ENCODE measurements at regions not wholly inside any gene's neighbourhood (a gene's known extent, or its start where the extent isn't known, plus 50 kb on each side); places are given as distances from the start of the nearest gene placed in this dataset.
"Not testable (repeated sequence)": the region's sequence is repeated elsewhere in the genome, so short reads cannot be mapped to it uniquely, and the experiment has no call there.

DNA sequence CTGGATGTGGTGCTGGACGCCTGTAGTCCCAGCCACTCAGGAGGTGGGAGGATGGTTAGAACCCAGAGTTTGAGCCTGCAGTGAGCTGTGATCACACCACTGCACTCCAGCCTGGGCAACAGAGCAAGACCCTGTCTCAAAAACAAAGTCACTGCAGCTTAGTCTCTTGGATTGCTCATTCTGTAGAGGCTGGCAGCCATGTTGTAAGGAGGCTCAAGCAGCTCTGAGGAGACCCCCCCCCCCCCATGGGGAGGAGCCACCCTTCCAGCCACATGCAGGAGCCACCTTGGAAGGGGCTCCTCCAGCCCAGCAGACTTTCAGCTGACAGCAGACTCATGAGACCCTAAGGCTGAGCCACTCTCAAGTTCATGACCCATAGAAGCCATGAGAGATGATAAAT is 68.4 kb downstream of the FOXL3 start:
- WGBS = 93% methylated on average over 1 of the region's 1 CpG
- no peaks in the 10 kb centered on the region for H3K9me3 ChIP-seq (ENCODE audit: control insufficient read depth, low read length)
- intact Hi-C loops (cut with DNase I) = no loop called here
- H3K4me3 ChIP-seq (ENCODE audit: low read length) = no peak overlapping the region
- ATAC-seq = no peak
- peak in 1 of 3 donors; percentile 10 for DNase-seq
- H3K27me3 ChIP-seq (ENCODE audit: control insufficient read depth, insufficient read depth) = no peaks in the 10 kb centered on the region
- H3K4me1 ChIP-seq (ENCODE audit: control insufficient read depth, insufficient read depth, low read length) = no peaks in the 10 kb centered on the region
- no peak overlapping the region for H3K27ac ChIP-seq (ENCODE audit: low read length)

DNA sequence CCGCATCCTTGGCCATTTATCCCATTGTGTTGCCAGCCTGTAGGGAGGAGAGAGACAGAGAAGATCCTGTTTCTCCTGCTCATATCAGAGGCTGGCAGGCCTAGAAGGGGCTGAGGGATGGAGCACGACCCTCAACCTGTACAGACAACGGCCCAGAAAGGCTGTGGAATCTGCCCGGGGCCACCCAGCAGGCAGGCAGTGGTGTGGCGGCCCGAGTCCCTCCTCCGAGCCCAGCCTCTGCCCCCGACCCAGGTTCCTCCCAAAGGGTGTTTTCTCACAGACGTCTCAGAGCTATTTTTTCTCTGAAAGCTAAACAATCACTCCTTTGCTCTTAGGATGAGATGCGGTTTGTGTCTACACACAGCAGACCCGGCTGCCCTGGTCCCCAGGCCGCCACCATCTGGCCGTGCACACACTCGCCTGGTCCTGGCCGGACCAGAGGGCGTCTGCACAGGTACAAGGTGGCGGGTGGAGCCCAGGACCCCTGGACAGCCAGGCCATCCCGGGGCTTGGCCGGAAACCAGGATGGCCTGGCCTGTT is 69.3 kb downstream of the FOXL3 start:
- 81% methylated on average over 19 of the region's 19 CpGs for WGBS
- no peaks in the 10 kb centered on the region for H3K27me3 ChIP-seq (ENCODE audit: control insufficient read depth, insufficient read depth)
- ATAC-seq = no peak

DNA sequence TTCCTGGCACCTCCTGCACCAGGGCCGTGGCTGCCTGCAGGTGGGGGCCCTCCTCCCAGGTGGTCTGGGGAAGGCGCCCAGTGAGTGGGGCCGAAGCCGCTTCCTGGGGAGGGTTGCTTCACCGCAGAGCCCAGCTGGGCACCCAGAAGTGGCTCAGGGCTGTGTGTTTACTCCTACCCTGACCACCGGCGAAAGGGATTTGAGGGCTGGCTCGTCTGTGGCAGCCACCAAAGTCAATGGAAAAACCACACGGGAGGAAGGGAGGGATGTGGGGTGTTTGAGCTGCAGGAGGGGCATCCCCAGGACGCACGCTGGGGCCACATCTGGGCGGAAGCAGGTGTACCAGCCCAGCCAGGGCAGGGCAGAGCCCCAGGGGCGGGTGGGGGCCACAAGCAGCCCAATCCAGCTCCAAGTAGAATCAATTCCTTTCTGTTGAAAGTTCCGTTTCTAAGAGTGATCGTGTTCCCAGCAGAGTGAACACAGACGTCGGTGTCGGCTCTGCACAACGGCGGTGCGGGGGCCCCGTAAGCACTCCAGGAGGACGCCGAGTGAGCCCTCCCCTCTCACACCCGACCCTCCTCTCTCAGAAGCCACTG is 69.9 kb downstream of the FOXL3 start:
- WGBS = 67% methylated on average over 25 of the region's 25 CpGs
- Histone ChIP-seq H3K4me1 (ENCODE audit: control insufficient read depth, insufficient read depth, low read length) (no peaks in the 10 kb centered on the region), H3K4me3 (ENCODE audit: low read length) (no peak overlapping the region), H3K27me3 (ENCODE audit: control insufficient read depth, insufficient read depth) (no peaks in the 10 kb centered on the region), H3K9me3 (ENCODE audit: control insufficient read depth, low read length) (no peaks in the 10 kb centered on the region), H3K27ac (ENCODE audit: low read length) (no peak overlapping the region)
- ATAC-seq (peak in 1 of 2 donors; percentile 25), DNase-seq (peak; percentile 5 to 28 (median 18))
- intact Hi-C loops (cut with DNase I) = no loop called here

More for the DNA sequence above, 69.3 kb downstream of the FOXL3 start:
- intact Hi-C loops (cut with DNase I) = no loop called here
- H3K9me3 ChIP-seq (ENCODE audit: control insufficient read depth, low read length) = no peaks in the 10 kb centered on the region
- no peak overlapping the region for H3K27ac ChIP-seq (ENCODE audit: low read length)
- no peaks in the 10 kb centered on the region for H3K4me1 ChIP-seq (ENCODE audit: control insufficient read depth, insufficient read depth, low read length)
- DNase-seq = peak; percentile 3 to 40 (median 37)
- H3K4me3 ChIP-seq (ENCODE audit: low read length) = no peak overlapping the region

DNA sequence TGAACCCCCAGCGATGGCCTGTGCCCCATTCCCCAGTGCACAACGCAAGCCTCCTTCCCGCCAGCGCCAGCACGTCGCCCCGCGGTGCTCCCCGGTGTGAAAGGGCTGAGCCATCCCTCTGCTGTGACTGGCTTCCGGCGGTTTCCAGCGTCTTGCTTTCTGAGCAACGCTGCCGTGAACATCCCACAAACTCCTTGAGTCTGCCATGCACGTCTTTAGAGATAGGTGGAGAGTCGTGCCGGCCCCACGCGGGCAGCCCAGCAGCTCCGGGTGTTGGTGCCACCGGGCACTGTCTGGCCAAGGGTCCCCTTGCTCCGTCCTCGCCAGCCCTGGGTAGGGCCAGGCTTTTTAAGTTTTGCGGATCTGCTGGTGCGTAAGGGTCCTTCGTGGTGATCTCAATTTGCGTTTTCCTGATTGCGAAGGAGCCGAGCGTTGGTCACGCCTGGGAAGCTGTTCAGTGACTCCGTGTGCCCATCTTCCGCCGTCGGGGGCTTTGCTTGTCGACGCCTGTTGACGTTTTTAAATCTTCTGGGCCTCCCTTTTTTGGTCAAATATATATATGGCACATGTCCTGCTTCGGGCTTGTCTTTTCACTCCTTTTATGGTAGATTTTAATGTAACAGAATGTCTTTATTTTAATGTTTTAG is 70.6 kb downstream of the FOXL3 start:
- Histone ChIP-seq H3K27me3 (ENCODE audit: control insufficient read depth, insufficient read depth) (no peaks in the 10 kb centered on the region), H3K9me3 (ENCODE audit: control insufficient read depth, low read length) (no peaks in the 10 kb centered on the region), H3K27ac (ENCODE audit: low read length) (no peak overlapping the region), H3K4me3 (ENCODE audit: low read length) (no peak overlapping the region), H3K4me1 (ENCODE audit: control insufficient read depth, insufficient read depth, low read length) (no peaks in the 10 kb centered on the region)
- intact Hi-C loops (cut with DNase I) = no loop called here
- peak; percentile 2 to 45 (median 23) for DNase-seq
- no peak for ATAC-seq
- 82% methylated on average over 39 of the region's 39 CpGs for WGBS

DNA sequence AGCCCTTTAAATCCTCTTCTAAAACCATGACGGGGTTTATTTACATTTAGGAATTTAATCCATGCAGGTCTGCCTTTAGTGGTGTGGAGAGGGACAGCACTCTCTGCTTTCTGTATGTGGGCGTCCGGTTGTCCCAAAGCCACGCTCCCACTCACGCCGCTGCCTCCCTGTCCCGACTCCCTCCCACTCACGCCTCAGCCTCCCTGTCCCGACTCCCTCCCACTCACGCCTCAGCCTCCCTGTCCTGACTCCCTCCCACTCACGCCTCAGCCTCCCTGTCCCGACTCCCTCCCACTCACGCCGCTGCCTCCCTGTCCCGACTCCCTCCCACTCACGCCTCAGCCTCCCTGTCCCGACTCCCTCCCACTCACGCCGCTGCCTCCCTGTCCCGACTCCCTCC is 71.2 kb downstream of the FOXL3 start:
- intact Hi-C loops (cut with DNase I) = not testable (repeated sequence)

DNA sequence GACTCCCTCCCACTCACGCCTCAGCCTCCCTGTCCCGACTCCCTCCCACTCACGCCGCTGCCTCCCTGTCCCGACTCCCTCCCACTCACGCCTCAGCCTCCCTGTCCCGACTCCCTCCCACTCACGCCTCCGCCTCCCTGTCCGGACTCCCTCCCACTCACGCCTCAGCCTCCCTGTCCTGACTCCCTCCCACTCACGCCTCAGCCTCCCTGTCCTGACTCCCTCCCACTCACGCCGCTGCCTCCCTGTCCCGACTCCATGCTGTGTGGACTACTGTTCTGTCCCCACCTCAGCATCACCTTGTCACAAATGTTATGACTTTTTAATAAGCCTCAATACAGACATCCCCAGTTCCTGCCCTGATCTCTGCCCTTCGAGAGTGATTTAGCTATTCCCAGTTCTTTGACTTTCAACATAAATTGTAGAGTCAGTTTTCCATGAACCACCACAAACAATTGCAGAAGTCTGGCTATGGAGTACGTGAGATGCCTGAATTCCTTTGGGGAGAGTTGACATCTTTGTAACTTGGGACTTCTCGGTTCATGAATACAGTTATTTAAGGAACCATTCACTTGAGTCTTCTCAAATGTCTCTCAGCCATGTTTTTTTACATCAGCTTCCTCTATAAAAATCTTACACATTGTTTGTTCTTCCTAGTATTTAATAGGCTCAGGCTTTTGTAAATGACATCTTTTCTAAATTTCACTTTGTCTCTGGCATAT is 71.9 kb downstream of the FOXL3 start:
- H3K4me1 ChIP-seq (ENCODE audit: control insufficient read depth, insufficient read depth, low read length) = no peaks in the 10 kb centered on the region
- no peaks in the 10 kb centered on the region for H3K27me3 ChIP-seq (ENCODE audit: control insufficient read depth, insufficient read depth)
- WGBS = 68% methylated on average over 14 of the region's 18 CpGs
- DNase-seq (peak in 2 of 3 donors; percentile 1 to 10), ATAC-seq (no peak)
- intact Hi-C loops (cut with DNase I) = no loop called here
- peak overlapping the region; percentile 34 for H3K4me3 ChIP-seq (ENCODE audit: low read length)
- H3K27ac ChIP-seq (ENCODE audit: low read length) = no peak overlapping the region
- H3K9me3 ChIP-seq (ENCODE audit: control insufficient read depth, low read length) = no peaks in the 10 kb centered on the region

More for the DNA sequence above, 71.2 kb downstream of the FOXL3 start:
- H3K4me1 ChIP-seq (ENCODE audit: control insufficient read depth, insufficient read depth, low read length); ATAC-seq; H3K27me3 ChIP-seq (ENCODE audit: control insufficient read depth, insufficient read depth); H3K4me3 ChIP-seq (ENCODE audit: low read length); H3K9me3 ChIP-seq (ENCODE audit: control insufficient read depth, low read length); H3K27ac ChIP-seq (ENCODE audit: low read length): not testable (repeated sequence)
- peak in 2 of 3 donors; percentile 7 to 10 for DNase-seq
- WGBS = 74% methylated on average over 12 of the region's 20 CpGs

DNA sequence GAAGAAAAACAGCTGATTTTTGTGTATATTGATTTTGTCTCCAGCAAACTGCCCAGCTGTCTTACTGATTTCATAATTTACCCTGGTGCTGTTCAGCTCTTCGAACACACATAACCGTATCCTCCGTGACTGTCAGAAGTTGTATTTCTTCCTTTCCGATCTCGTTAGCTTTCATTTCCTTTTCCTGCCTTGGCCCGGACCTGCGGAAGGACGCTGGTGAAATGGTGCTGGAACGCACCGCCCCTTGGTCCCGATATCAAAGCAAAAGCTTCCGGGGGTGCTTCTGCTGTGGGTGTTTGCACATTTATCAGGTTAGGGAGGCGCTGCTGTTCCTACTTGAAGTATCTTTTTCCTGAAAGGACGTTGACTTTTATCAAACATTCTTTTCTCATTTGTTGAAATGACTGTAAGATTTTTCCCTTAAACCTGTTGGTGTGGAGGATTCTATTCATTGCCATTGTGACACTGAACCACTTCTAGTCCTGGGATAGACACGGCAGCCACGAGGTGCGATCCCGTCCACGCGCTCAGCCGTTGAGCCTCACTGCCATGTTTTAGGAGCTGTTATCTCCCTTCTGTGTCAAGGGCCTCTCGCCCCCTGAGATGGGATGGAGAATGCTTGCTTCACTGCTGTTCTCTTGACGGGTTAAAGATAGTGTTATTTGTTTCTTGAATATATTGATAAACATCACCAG is 72.6 kb downstream of the FOXL3 start:
- Histone ChIP-seq H3K27me3 (ENCODE audit: control insufficient read depth, insufficient read depth) (no peaks in the 10 kb centered on the region), H3K9me3 (ENCODE audit: control insufficient read depth, low read length) (no peaks in the 10 kb centered on the region), H3K27ac (ENCODE audit: low read length) (no peak overlapping the region), H3K4me1 (ENCODE audit: control insufficient read depth, insufficient read depth, low read length) (no peaks in the 10 kb centered on the region), H3K4me3 (ENCODE audit: low read length) (peak overlapping the region; percentile 34)
- ATAC-seq (peak; percentile 29 to 80), DNase-seq (peak; percentile 39 to 80 (median 64))
- WGBS = 29% methylated on average over 23 of the region's 23 CpGs
- intact Hi-C loops (cut with DNase I) = no loop called here

DNA sequence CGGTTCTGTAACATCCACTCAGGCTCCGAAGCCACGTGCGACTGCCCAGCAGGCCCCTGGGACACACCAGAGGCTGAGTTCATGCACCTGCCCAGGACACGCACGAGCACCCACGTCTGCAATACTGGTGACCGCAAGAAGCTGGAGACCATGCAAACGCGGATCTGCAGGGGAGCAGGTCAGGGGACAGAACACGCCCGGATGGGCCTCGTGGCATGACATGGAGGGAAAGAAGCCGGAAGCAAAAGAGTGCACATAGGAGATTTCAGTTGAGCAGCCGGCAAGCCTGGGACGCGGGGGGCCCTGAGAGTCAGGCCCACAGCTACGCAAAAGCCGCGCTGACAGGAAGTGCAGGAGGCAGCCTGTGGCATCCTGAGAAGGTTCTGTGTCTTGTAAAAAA is 73.7 kb downstream of the FOXL3 start:
- 90% methylated on average over 20 of the region's 20 CpGs for WGBS
- peak; percentile 12 to 34 (median 24) for DNase-seq
- no peaks in the 10 kb centered on the region for H3K9me3 ChIP-seq (ENCODE audit: control insufficient read depth, low read length)
- no peaks in the 10 kb centered on the region for H3K27me3 ChIP-seq (ENCODE audit: control insufficient read depth, insufficient read depth)
- ATAC-seq = no peak
- H3K27ac ChIP-seq (ENCODE audit: low read length) = no peak overlapping the region
- no peak overlapping the region for H3K4me3 ChIP-seq (ENCODE audit: low read length)
- no peaks in the 10 kb centered on the region for H3K4me1 ChIP-seq (ENCODE audit: control insufficient read depth, insufficient read depth, low read length)
- intact Hi-C loops (cut with DNase I) = no loop called here

DNA sequence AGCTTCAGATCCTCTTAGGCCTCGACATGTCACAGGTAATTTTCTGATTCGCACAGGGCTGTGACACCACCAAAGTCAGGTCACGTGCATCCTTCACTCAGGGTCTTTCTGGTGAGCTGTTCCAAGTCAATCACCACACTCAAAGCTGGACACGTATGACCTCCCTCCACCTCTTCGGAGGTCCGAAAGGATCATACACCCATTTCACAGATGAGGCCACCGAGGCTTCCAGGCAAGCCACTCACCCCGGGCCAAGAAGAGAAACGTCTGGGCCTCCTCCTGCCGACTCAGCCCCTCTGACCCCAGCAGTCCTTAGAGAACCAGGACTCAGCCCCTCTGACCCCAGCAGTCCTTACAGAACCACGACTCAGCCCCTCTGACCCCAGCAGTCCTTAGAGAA is 74.6 kb downstream of the FOXL3 start:
- ATAC-seq (no peak), DNase-seq (peak in 2 of 3 donors; percentile 0 to 12)
- WGBS = 93% methylated on average over 11 of the region's 11 CpGs
- Histone ChIP-seq H3K9me3 (ENCODE audit: control insufficient read depth, low read length) (no peaks in the 10 kb centered on the region), H3K4me3 (ENCODE audit: low read length) (no peak overlapping the region), H3K4me1 (ENCODE audit: control insufficient read depth, insufficient read depth, low read length) (no peaks in the 10 kb centered on the region), H3K27ac (ENCODE audit: low read length) (no peak overlapping the region), H3K27me3 (ENCODE audit: control insufficient read depth, insufficient read depth) (no peaks in the 10 kb centered on the region)
- intact Hi-C loops (cut with DNase I) = no loop called here

DNA sequence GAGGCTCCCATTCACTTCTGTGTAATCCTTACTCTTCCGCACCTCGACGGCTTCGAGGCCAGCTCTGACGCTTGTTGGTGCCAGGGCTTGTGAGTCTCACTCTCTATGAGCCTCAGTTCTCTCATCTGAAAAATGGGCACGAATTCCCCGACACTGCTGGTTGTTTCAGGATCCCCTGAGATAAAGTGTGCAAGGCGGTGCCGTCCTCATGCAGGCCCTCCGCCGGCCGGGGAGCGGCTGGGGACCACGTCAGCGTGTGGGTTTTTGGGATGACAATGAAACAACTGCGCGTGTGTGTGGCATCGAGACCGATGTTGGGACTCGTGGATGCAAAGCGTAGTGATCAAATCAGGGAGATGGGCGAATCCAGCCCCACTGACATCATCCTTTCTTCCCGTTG is 75.6 kb downstream of the FOXL3 start:
- Histone ChIP-seq H3K4me3 (ENCODE audit: low read length) (no peak overlapping the region), H3K27ac (ENCODE audit: low read length) (no peak overlapping the region), H3K9me3 (ENCODE audit: control insufficient read depth, low read length) (no peaks in the 10 kb centered on the region), H3K4me1 (ENCODE audit: control insufficient read depth, insufficient read depth, low read length) (no peaks in the 10 kb centered on the region), H3K27me3 (ENCODE audit: control insufficient read depth, insufficient read depth) (no peaks in the 10 kb centered on the region)
- ATAC-seq (no peak), DNase-seq (peak in 2 of 3 donors; percentile 1 to 16)
- intact Hi-C loops (cut with DNase I) = no loop called here
- WGBS = 90% methylated on average over 23 of the region's 23 CpGs

Measured in right cardiac atrium (tissue), 5 donors.